Hippocampal formation (tissue), 2 donors: ENCODE measurements at regions not wholly inside any gene's neighbourhood (a gene's known extent, or its start where the extent isn't known, plus 50 kb on each side); places are given as distances from the start of the nearest gene placed in this dataset.

Experiments used
- DNase-seq, 2 donors: peaks; one replicate each; lab custom pipeline; 2025; lab: John Stamatoyannopoulos, UW

DNA sequence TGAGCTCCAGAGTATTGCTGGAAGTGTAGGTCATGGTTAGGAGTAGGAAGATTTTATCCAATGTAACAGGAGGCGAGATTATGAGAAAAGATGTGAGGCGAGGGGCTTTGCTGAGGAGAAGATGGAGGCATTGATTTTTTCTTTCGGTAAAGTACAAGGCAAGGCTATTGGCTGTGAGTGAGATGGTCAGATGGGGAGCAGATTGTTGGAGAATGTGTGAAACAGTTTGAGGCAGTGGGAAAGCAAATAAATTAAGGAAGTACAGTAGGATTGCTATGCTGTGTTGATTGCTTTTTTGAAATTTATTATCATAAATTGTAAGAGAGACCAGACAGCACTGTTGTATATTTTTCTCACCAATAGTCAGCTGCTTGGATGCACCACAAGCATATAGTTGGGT is 173.3 kb downstream of the KCNE4 start:
- DNase-seq: no peak

DNA sequence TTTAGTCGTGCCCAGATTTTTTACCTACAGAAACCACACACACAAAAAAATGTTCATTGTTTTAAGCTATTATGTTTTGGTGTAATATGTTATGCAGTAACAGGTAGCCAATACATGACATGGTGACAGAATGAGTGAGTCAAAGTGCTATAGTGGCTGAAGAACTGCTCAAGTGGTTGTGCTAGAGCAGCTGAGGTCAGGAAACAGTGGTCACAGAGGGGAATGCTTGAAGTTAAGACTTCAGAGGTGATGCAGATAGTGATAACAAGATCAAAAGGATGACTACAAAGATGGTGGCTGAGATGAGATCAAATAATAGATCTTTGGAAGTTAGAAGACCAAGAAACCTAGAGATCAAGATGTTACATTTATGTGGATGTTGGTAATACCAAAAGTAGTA is 174.3 kb downstream of the KCNE4 start:
- DNase-seq: no peak

DNA sequence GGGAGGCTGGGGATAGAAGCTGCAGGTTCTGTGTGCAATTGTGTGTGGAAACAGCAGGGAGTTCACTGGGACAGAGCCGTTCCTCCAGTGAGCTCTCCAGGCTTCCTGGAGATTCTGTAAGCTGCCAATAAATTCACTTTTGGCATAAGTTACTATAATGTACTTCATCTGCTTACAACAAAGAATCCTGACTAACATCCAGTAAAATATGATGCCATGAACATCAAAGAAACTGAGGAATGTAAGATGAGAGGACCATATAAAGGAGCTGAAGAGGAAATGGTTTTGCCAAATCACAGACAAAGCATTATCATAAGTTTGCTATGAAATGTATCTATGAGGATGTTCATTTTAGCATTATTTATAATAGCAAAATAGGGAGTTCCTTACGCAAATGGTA is 175.3 kb downstream of the KCNE4 start:
- no peak for DNase-seq

DNA sequence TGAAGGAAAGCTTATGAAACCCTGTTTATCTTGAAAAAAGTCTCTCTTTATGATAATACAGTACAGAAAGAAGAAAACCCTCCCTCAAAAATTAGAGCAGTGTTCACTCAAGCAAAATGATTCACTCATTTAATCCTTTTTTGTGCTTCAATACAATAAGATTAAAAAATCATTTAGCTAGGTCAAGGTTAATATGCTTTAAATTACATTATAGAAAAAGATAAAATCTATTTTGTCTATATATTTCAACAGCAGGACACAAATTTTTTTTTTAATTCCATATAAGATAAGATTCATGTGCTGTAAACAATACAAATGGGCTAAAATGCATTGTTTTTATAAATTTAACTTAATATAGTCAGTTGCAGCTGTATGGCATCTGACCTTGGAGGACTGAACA is 176.9 kb downstream of the KCNE4 start:
- no peak for DNase-seq

DNA sequence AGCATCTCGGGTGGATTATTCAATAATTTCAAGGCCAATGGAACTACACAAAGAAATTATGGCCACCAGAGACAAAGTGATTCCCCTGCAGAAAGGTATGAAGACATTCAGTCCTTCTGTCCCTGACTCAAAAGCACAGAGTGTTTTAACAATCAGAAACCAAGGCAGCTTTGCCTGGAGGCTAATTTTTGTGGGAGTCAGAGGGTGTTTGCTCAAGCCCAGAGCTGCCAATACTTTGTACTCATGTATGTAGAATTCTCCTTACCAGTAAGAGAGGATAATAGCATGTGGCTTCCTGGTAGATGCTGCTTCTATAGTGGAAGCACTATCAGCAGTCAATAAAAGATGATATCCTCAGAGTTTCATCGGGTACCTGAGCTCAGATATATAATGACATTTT is 178.4 kb downstream of the KCNE4 start:
- DNase-seq: no peak

DNA sequence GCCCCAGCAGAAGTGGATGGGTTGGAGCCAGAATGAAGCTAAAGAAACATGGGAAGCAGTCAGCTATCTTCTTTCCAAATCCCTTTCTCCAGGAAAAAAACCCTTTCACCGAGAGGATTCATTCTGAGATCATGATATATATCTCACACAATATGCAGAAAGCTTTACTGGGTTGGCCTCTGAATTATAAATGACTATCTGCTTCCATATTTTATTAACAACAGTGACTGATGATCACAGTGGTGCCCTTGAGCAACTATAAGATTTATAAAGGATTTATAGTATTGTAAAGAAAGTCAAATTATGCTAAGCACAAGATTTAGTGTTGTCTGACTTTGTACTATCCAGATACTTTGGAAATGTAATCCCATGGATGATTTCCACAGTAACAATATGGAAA is 180.3 kb downstream of the KCNE4 start:
- DNase-seq: no peak

DNA sequence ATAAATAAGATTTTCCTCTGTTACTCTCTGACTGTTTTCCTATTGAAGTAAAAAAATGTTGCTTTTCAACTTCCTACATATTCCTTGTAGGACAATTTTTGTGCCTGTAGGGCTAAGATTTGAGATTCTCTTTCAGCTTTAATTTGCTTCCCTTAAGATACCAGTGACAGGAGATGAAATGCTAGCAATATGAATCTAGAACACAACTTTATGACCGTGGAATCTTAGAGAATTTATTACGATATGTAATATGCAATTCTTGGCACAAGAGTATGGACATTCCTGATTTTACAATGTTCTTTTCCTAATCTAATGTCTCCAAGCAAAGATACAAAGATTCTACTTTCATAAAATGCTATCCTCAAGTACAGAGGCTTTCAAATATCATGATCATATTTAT is 180.9 kb downstream of the KCNE4 start:
- no peak for DNase-seq

DNA sequence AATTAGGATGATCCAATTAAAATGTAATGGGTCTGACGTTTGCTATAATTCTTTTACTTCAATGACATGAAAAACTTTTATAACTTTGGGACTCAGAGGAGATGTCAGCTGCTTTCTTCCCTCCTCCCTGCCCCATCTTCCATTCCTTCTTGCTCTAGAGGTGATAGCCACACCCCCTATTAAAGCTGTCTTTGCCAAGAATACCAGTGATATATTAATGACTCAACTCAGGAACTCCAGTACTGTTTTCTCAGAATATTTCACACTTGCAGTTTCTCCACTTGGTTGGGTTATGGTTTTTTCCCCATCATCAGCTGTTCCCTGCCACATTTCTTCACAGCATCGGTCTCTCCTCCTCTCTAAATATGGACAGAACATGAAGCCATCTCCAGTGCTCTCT is 184.0 kb downstream of the KCNE4 start:
- DNase-seq: no peak

DNA sequence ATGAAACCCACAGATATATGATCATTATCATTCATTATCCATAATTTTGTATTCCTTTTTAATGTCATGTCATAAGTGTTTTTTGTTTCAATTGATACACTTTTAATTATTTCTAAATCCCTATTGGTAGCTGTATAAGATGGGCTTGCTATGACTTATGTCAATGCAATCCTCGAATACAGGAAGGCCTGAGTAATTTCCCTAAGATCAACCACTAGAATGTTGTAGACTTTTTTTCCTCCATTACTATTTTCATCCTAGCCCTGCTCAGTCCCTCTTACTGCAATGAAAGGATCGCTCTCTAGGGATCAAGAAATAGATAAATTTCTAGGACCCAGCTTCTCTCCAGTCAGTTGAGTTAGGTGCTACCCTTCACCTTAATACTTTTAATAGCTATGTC is 186.3 kb downstream of the KCNE4 start:
- no peak for DNase-seq

DNA sequence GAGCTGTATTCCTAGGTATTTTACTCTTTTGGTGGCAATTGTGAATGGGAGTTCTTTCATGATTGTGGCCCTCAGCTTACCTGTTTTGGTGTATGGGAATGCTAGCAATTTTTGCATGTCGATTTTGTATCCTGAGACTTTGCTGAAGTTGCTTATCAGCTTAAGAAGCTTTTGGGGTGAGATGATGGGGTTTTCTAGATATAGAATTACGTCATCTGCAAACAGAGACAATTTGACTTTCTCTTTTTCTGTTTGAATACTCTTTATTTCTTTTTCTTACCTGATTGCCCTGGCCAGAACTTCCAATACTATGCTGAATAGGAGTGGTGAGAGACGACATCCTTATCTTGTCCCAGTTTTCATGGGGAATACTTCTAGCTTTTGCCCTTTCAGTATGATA is 191.2 kb downstream of the KCNE4 start:
- no peak for DNase-seq

DNA sequence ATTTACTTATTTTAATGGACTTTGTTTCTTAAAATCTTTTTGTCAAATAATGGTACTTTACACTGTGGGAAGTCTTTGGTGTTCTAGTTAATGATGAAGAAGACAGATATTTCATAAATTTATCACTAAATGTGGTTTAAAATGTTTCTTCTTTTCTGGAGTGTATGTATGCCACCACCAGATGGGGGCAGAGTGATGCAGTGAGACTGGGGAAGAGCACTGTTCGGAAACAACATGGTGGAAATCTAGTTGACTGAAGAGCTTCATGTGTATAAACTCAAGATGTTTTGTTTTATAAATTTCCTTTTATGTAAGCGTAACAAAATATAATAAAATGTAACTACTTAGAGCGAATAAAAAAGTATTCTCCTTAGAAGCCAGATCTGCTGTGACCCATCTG is 195.1 kb downstream of the KCNE4 start:
- no peak for DNase-seq

DNA sequence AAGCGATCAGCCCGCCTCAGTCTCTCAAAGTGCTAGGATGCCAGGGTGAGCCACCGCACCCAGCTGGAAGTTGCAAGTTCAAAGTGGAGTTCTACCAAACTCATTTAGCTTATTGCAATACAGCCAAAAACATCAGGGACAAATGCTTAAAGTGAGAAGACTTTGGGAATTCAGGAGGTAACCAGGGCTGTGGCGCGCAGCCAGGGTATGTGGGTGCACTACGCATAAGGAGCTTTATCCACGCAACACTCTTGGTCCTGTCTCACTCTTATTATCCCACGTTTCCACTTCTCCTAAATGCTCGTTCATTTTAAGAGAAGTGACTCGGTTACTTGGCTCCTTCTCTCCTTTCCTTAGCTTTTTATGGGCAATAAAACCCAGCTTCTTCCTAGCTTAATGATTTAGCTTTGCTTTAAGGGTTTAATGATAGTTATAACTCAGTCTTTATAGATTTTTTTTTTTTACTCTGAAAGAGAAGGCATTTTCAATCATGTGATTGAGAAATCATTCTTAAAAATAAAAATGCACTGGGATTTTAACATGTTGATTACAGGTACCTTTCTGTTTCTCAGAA is 199.8 kb downstream of the KCNE4 start:
- DNase-seq: no peak

DNA sequence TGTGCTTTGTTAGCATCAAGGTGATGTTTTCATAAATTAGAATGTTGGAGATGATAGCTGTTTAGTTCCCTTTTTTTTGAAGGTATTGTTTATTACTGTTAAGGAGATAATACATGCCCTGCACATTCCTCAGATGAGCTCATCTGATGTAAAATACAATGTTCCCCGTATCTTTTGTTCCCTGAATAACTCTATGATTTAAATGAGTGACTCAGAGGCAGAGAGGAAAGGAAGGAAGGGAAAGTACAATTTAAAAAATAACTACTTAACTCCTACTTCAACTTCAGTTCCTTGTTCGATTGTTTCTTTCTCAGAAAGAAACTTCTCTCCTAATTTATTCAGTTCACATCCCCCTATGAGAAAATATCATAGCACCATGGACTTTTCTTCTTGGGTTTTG is 208.7 kb downstream of the KCNE4 start:
- no peak for DNase-seq

DNA sequence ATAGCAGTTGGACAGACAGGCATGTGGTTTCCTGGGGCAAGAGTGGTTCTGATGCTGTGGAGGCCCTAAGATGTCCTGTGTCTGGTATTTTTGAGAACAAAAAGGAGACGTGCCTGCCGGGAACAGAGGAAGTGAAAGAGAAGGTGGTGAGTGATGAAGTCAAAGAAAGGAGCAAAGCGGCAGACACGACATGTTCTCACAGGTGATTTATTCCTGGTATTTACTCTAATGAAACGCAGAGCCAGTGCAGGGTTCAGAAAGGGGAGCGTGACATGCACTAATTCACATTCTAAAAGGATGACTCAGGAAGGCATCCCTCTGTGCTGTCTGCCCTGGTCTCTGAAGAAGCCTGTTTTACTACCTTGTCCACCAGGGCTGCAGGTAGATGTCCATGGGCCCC is 211.0 kb downstream of the KCNE4 start:
- DNase-seq: no peak

DNA sequence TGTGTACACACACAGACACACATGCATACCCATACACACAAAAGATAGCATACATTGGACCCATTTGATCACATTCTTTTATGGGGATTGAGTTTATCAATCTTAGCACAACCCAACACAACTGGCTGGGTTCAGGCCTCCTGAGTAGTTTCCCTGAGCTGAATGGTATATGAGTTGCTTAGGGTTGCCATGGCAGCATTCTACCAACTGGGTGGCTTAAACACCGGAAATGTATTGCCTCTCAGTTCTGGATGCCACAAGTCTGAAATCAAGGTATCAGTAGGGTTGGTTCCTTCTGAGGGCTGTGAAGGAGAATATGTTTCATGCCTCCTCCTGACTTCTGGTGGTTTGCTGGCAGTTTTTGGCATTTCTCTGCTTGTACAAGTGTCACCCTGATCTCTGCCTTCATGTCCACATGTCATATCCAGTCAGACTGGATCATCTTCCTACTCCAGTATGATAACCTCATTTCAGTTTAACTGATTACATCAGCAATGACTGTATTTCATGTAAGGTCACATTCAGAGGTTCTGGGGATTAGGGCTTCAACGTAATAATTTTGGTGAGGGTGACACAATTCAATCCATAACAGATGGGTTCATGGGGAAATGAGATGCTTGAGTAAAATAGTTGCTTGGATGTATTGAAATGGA is 212.7 kb downstream of the KCNE4 start:
- no peak for DNase-seq

DNA sequence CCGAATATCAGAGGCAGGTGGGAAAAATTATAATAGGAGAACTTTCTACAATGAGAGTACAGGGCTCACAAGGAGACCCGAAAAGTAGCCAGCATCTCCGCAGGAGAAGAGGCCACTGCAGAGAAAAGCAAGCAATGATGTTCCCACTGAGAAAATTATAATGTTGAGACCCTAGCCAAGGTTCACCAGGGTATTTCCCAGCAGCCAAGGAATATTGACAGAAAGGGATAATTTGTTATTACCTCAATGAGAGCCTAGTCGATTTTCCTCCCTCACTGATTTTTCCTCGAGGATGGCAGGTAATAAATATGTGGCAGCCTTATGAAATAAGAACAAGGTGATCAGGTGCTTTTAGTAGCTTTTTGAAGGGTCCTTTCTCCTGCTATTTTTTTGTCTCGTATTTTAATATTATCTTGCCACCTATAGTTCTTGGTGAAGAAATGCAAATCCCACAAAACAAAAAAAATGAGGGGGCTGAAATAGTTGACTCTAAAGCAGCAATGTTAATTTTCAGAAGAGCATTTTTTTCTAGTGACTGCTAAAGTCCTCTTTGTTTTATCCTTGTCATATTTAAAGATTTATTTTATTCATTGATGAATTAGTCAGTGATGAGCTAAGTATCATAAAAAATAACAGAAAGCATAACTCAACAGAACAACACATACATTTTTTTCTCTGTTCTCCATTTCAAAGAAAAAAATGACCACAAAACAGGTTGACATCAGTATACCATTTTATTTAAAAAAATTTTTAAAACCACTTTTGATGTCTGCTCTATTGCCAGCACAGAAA is 215.4 kb downstream of the KCNE4 start:
- no peak for DNase-seq

DNA sequence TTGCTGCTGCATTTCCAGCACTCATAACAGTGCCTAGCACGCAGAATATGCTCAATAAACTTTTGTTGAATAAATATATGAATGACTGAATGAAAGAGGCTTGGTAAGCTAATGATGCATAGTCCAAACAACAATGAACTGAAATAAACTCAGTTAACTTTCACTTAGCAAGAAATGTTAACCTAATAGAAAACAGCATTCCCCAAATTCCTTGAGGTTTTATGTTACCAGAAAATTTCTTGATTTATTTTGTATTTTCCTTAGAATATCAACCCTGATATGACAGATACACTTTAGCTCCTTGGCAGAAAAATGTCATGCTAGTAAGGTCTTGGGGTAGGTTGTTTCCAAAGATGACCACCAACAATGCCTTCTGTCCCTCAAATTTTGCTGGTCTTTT is 217.4 kb downstream of the KCNE4 start:
- no peak for DNase-seq

DNA sequence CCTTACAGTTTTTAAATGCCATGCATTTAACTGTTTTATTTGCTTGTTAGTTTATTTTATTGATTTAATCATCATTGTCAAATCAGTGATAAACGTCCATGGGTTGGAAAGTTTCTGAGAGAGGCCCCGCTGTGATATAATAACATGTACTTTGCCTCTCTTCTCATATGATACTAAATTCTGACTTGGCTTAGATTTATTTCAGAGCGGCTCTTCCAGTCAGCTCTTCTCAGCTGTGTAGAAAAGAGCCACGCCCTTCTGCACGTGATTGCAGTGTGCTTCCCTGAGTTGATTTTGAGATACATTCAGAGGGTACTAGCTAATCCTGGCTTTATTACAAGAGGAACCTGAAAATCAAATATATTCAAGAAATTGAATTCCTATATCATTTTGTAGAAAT is 218.6 kb downstream of the KCNE4 start:
- no peak for DNase-seq

DNA sequence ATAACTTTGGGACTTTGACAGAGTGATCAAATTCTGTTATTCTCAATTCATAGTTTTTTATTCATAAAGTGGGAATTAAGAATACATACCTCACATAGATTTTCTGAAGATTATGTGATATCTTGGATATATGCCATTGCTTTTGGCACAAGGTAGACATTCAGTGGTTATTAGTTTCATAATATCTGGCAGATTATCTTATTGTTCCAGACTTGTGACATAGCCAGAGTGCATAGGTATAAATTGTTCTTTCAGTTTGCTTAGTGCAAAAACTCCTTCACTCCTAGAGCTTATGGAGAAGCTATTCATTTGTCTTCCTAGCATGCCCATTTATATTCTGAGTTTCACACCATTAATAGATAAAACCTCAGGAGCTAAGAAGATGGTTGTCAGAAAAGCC is 222.0 kb downstream of the KCNE4 start:
- DNase-seq: no peak

DNA sequence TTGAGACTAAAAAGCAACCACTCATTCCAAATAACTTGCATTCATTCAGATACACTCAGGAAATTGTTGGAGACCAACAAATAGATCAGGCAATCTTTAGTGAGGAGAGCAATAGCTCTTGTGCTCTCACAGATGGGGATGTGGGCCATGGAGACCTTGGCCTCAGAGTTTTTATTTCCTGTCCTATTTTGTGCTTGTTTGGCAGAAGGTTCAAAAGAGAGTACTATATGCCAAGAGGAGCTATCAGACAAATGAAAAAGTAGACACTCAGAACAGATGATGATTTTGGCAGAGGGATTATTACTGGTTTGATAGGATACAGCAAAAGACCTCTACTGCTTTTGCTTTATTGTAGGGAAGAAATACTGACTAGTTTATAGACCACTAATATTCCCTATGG is 230.2 kb downstream of the KCNE4 start:
- no peak for DNase-seq

DNA sequence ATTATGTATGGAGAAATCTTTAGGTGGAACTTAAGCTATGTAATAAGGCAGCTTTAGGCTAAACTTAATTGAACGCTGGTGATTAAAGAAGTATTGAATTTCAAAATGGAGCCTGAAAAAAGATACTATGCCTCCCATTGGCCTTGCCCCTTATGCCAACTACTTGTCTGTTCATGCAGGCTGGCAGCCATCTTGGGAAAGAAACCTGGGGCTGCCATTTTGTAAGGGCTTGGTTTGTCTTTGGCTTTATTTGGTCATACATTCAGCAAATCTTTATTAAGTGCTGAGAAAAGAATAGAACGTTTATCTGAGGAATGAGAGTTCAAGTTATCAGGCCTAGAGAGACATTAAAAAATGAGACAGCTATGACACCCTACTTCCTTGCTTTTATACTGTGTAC is 231.3 kb downstream of the KCNE4 start:
- no peak for DNase-seq

DNA sequence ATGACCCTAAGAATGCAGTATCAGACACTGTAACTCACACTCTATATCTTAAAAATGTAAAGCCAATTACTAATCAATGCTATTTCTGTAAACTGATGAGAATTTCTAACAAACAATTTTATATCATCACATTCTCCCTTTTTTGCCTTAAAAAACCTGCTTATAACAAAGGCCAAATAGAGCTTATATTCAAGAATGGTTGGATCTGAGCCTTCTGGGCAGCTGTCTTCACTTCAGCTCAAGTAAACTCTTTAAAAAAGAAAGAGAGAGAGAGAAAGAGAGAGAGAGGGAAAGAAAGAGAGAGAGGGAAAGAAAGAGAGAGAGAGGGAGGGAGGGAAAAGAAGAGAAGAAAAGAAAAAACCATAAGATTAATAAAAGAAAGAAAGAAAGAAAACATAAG is 231.8 kb downstream of the KCNE4 start:
- DNase-seq: no peak
